ENCODE measurements at regions not wholly inside any gene's neighbourhood (a gene's known extent, or its start where the extent isn't known, plus 50 kb on each side); places are given as distances from the start of the nearest gene placed in this dataset.
"Not testable (repeated sequence)": the region's sequence is repeated elsewhere in the genome, so short reads cannot be mapped to it uniquely, and the experiment has no call there.

- TF ChIP-seq POLR2A (IDR thresholded peaks at IDR 0.05; ENCODE audit: extremely low read depth, insufficient read length); CTCF (IDR thresholded peaks at IDR 0.05; ENCODE audit: low read depth, low read length); MYC (IDR thresholded peaks at IDR 0.05; ENCODE audit: low read depth, low read length); MAX (IDR thresholded peaks at IDR 0.05; ENCODE audit: low read depth, low read length): not testable (repeated sequence)
Observed at GRCh38 chr5:17112091-17112716, 105.2 kb upstream of the BASP1 start.

Measured in NB4 (cell line).